GM12873 (cell line): ENCODE measurements at regions not wholly inside any gene's neighbourhood (a gene's known extent, or its start where the extent isn't known, plus 50 kb on each side); places are given as distances from the start of the nearest gene placed in this dataset.
A peak's percentile ranks its signal among the peaks of the same experiment; 100 is the strongest.

ENCODE experiments used
- TF ChIP-seq, protein P1 (sequence below): IDR thresholded peaks from 2 replicates; pipeline ENCODE4 v1.5.1; 2012; ENCODE audit warnings: low read depth, mild to moderate bottlenecking, moderate library complexity, low read length, control low read depth; ENCODE audit not compliant: insufficient read depth; ENCODE audit errors: missing control alignments

DNA sequence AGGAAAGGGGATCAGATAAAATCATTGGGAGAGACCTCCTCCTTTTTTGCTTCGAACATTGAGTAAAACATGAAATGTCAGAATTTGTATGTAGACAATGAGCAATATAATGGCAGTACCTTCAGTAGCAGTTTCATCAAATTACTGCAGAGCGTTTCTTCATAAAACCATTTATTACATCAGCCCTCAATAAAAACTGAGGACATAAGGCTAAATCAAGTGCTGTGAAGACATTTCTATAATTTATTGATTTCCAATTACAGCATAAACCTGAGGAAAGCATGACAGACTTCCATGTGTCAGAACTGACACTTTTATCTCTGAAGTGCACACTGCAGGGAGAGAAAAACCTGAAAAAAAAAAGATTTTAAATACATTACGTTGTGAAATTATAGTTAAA is 172.6 kb upstream of the ZNF804B start:
- TF ChIP-seq, protein P1, sequence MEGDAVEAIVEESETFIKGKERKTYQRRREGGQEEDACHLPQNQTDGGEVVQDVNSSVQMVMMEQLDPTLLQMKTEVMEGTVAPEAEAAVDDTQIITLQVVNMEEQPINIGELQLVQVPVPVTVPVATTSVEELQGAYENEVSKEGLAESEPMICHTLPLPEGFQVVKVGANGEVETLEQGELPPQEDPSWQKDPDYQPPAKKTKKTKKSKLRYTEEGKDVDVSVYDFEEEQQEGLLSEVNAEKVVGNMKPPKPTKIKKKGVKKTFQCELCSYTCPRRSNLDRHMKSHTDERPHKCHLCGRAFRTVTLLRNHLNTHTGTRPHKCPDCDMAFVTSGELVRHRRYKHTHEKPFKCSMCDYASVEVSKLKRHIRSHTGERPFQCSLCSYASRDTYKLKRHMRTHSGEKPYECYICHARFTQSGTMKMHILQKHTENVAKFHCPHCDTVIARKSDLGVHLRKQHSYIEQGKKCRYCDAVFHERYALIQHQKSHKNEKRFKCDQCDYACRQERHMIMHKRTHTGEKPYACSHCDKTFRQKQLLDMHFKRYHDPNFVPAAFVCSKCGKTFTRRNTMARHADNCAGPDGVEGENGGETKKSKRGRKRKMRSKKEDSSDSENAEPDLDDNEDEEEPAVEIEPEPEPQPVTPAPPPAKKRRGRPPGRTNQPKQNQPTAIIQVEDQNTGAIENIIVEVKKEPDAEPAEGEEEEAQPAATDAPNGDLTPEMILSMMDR, result no peak

DNA sequence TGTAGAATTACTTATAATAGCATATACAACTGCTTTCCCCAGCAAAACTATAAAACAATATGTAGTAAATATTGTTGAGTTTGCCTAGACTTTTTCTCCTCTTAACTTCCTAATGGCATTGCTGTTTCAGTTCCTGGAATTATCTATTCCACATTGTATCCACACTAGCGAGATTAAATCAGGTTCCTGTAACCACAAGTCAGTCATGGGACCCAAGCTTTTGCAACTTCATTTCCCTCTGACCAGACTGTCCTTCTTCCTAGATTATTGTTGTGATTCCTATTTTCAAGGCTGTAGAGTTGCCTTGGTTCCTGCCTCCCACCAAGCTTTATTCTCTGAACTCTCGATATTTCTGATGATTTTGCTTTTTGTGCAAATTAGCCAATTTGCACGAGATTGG is 173.3 kb upstream of the ZNF804B start:
- TF ChIP-seq, protein P1, result no peak

DNA sequence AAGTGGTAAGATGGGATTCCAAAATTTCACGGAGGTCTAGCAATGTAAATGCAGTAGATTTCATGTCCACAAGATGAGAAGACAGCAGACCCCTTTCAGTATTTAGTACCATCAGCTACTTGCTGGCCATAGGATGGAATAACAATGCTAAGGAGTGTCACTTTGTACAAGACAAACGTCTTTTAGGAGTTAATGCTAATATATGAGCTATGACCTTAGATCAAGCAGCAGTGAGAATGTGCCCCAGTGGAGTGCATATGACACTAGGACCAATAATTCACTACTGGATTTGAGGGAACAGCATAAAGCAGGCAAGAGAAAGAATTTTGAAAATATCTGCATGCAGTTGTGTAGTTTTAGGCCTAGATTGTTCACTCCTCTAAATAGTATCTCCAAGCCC is 182.8 kb upstream of the ZNF804B start:
- TF ChIP-seq, protein P1, result no peak

DNA sequence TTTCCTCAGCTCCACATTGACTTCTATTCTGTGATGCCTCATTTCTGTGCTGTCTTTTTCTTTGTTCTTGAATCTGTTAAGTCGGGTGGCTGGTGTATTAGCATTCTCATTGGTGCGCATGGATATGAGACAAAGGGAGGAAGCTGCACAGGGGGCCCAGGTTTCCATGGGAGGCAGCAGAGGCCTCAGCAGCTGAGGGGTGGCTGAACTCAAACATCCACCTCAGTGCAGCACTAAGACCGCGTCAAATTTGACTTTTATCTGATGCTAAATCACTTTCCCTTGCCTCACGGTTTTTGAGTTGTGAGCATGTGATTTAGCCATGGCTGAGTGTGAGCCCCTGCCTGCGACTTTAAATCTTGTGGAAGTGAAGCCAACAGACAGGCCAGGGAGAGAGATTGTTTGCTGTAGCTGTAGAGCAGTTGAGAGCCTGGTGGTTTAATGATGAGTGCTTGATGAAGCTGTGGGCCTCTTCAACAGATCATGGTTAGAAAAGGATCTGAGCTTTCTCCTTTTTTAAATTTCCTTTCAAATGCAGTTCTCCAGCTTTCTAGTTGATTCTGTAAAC is 193.3 kb upstream of the ZNF804B start:
- TF ChIP-seq, protein P1, result no peak

DNA sequence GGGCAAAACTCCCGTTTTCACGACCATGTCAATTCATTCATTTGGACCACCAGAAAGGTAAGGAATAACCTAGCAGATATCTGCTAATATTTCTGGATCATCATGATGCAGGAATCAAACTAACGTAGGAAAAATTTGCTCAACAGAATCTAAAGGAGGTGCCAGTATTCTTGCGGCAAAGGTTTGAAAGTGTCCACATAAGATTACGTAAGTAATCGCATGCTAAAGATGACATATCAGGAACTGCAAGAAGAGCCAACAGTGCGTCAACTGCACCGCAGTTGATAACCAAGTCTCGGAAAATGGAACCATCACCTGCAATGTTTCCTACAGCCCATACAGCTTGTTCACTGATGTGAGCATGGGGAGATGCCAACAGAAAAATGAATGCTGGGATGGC is 194.1 kb upstream of the ZNF804B start:
- TF ChIP-seq, protein P1, result no peak

DNA sequence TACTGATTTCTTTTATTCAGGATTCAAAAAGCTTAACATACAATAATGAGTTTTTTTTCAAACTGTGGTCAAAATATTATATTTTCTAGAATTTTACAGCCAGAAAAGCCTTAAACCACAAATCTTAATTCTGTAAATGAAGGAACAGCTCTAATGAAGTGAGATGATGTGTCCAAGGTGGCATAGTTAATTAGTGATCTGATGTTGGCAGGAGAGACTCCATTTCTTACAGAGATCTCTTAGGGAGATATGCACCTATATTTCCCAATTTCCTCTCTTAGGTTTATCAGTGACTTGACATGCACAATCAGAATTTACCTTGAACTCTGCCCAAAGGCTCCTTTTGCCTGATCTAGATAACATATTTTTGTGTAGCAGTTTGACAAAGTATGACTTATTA is 211.1 kb upstream of the ZNF804B start:
- TF ChIP-seq, protein P1, result no peak

DNA sequence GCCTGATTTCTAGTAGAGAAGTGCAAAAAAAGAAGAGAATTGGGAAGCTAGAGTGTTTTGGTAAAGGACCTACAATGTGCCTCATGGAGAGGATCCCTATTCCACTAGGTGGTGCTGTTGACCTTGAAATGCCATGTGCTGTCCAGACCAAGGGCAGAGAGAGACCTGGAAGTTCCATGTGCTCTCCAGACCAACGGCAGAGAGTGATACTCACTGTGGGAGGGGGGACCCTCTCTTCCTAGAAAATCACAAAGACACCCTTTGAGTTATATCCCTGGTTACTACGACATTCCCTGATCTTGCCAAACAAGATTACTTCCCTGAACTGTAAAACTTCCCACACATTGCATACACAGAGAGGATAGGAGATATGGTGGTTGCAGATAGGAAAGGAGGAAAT is 212.7 kb upstream of the ZNF804B start:
- TF ChIP-seq, protein P1, result peak; percentile 79
